ENCODE measurements at regions not wholly inside any gene's neighbourhood (a gene's known extent, or its start where the extent isn't known, plus 50 kb on each side); places are given as distances from the start of the nearest gene placed in this dataset.
"Not testable (repeated sequence)": the region's sequence is repeated elsewhere in the genome, so short reads cannot be mapped to it uniquely, and the experiment has no call there.

GRCh38 chr21:15204140-15204969, 139.6 kb upstream of the NRIP1 start:
- DNase-seq, result no peak

GRCh38 chr21:15204970-15205286, 140.1 kb upstream of the NRIP1 start:
- no peak for DNase-seq

GRCh38 chr21:15206514-15206913, 141.7 kb upstream of the NRIP1 start:
- peak; percentile 53 for DNase-seq

GRCh38 chr21:15207231-15207630, 142.4 kb upstream of the NRIP1 start:
- no peak for DNase-seq

GRCh38 chr21:15207635-15208370, 143.0 kb upstream of the NRIP1 start:
- DNase-seq, result no peak

- DNase-seq, result no peak
Observed at GRCh38 chr21:15208786-15209185, 144.0 kb upstream of the NRIP1 start.

- DNase-seq, result no peak
Observed at GRCh38 chr21:15209224-15209623, 144.4 kb upstream of the NRIP1 start.

GRCh38 chr21:15210235-15210678, 145.5 kb upstream of the NRIP1 start:
- no peak for DNase-seq

GRCh38 chr21:15211491-15212133, 146.8 kb upstream of the NRIP1 start:
- DNase-seq, result no peak

GRCh38 chr21:15212206-15212605, 147.4 kb upstream of the NRIP1 start:
- no peak for DNase-seq

- not testable (repeated sequence) for DNase-seq
Observed at GRCh38 chr21:15218476-15218875, 153.7 kb upstream of the NRIP1 start.

- no peak for DNase-seq
Observed at GRCh38 chr21:15219039-15219438, 154.2 kb upstream of the NRIP1 start.

GRCh38 chr21:15219894-15220293, 155.1 kb upstream of the NRIP1 start:
- no peak for DNase-seq

GRCh38 chr21:15221799-15222386, 157.1 kb upstream of the NRIP1 start:
- peak; percentile 12 for DNase-seq

GRCh38 chr21:15222707-15223106, 157.9 kb upstream of the NRIP1 start:
- no peak for DNase-seq

GRCh38 chr21:15224346-15225086, 159.7 kb upstream of the NRIP1 start:
- DNase-seq, result no peak

GRCh38 chr21:15227919-15228318, 163.1 kb upstream of the NRIP1 start:
- no peak for DNase-seq

- no peak for DNase-seq
Observed at GRCh38 chr21:15229390-15229789, 164.6 kb upstream of the NRIP1 start.

GRCh38 chr21:15233611-15234010, 168.8 kb upstream of the NRIP1 start:
- DNase-seq, result no peak

- no peak for DNase-seq
Observed at GRCh38 chr21:15236111-15236510, 171.3 kb upstream of the NRIP1 start.

GRCh38 chr21:15240848-15241247, 176.0 kb upstream of the NRIP1 start:
- DNase-seq, result no peak

- DNase-seq, result no peak
Observed at GRCh38 chr21:15241997-15242736, 177.4 kb upstream of the NRIP1 start.

Measured in SIG-M5 (cell line).